ENCODE measurements at regions not wholly inside any gene's neighbourhood (a gene's known extent, or its start where the extent isn't known, plus 50 kb on each side); places are given as distances from the start of the nearest gene placed in this dataset.
"Not testable (repeated sequence)": the region's sequence is repeated elsewhere in the genome, so short reads cannot be mapped to it uniquely, and the experiment has no call there.

DNA sequence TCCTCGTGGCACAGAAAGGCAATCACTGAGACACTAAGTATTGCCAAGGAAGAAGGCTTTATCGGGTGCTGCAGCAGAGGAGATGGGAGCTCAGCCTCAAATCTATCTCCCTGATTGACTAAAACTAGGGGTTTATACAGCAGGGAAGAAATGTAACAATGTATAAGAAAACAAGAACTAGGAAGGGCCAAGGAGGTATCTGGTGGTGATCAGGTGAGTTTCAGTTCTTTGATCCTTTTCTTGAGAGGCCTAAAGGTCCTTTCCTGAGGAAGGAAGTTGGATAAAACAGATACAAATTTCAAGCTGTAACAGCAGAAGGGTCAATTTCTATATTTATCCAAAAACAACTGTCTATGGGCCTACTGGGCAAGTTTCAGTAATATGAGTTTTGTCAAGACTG is 212.4 kb downstream of the COPRS start:
- 86 to 88% (median 86%) methylated on average over 2 of the region's 2 CpGs for WGBS, 3 donors
- no peaks in the 10 kb centered on the region for H3K4me1 ChIP-seq
- H3K9me3 ChIP-seq = peaks cover 9% of the 10 kb centered on the region
- ATAC-seq = no peak
- H3K27ac ChIP-seq = no peak overlapping the region
- intact Hi-C loops (cut with DNase I) = no loop called here
- H3K4me3 ChIP-seq = no peak overlapping the region
- H3K36me3 ChIP-seq (ENCODE audit: insufficient read depth in 1 of 2, low read depth in 1 of 2) = no peaks in the 10 kb centered on the region
- H3K27me3 ChIP-seq (ENCODE audit: insufficient read depth in 3 of 3, low read length in 2 of 3) = no peaks in the 10 kb centered on the region
- TF ChIP-seq, protein P1, sequence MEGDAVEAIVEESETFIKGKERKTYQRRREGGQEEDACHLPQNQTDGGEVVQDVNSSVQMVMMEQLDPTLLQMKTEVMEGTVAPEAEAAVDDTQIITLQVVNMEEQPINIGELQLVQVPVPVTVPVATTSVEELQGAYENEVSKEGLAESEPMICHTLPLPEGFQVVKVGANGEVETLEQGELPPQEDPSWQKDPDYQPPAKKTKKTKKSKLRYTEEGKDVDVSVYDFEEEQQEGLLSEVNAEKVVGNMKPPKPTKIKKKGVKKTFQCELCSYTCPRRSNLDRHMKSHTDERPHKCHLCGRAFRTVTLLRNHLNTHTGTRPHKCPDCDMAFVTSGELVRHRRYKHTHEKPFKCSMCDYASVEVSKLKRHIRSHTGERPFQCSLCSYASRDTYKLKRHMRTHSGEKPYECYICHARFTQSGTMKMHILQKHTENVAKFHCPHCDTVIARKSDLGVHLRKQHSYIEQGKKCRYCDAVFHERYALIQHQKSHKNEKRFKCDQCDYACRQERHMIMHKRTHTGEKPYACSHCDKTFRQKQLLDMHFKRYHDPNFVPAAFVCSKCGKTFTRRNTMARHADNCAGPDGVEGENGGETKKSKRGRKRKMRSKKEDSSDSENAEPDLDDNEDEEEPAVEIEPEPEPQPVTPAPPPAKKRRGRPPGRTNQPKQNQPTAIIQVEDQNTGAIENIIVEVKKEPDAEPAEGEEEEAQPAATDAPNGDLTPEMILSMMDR (IDR thresholded peaks at IDR 0.05) = no peak
- no peak for DNase-seq

DNA sequence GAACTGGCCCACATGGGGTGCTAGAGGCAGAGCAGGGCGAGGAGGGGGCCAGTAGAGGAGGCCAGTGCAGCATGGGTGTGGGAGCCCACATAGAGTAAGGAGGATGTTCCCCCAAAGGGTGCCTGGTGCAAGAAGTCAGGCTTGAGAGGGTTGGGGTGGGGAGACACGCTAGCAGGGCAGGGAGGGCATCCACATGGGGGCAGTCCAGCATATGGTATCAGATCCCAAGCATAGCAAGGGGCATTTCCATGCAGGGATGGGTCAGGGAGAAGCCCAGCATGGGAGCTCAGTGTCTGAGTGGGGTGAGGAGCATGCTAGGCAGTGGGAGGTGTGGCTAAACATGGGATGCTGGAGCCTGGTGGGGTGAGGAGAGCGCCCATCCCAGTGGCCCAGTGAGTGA is 213.7 kb downstream of the COPRS start:
- H3K4me3 ChIP-seq = no peak overlapping the region
- no peak for ATAC-seq
- intact Hi-C loops (cut with DNase I) = no loop called here
- no peaks in the 10 kb centered on the region for H3K36me3 ChIP-seq (ENCODE audit: insufficient read depth in 1 of 2, low read depth in 1 of 2)
- WGBS, 3 donors = 87 to 93% (median 88%) methylated on average over 3 of the region's 3 CpGs
- TF ChIP-seq, protein P1 (IDR thresholded peaks at IDR 0.05) = no peak
- H3K9me3 ChIP-seq = peaks cover 9% of the 10 kb centered on the region
- H3K27me3 ChIP-seq (ENCODE audit: insufficient read depth in 3 of 3, low read length in 2 of 3) = peaks cover 0 to 7% (median 0%) of the 10 kb centered on the region in 3 donors
- DNase-seq = no peak
- no peak overlapping the region for H3K27ac ChIP-seq
- H3K4me1 ChIP-seq = no peaks in the 10 kb centered on the region

DNA sequence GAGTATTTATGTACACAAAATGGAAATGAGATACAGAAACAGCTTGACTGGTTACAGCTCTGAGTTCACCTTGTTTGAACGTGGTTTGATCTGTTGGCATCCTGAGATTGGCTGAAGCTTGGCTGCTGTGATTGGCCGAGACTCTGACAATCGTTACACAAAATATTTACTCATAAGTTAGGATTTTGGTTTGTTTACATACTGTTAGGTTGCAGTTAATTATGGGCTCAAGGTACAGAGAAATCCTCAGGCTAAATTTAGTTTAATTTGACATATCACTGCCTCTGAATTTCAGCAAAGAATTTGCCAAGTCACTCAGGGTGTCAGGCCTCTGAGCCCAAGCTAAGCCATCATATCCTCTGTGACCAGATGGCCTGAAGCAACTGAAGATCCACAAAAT is 227.3 kb downstream of the COPRS start:
- TF ChIP-seq, protein P1 (IDR thresholded peaks at IDR 0.05) = no peak
- Histone ChIP-seq H3K4me3 (no peak overlapping the region), H3K27me3 (ENCODE audit: insufficient read depth in 3 of 3, low read length in 2 of 3) (peaks cover 0 to 6% (median 0%) of the 10 kb centered on the region in 3 donors), H3K36me3 (ENCODE audit: insufficient read depth in 1 of 2, low read depth in 1 of 2) (no peaks in the 10 kb centered on the region), H3K27ac (no peak overlapping the region), H3K4me1 (no peaks in the 10 kb centered on the region), H3K9me3 (no peaks in the 10 kb centered on the region)
- DNase-seq (no peak), ATAC-seq (no peak)
- WGBS, 3 donors = 63 to 75% (median 68%) methylated on average over 3 of the region's 3 CpGs
- intact Hi-C loops (cut with DNase I) = no loop called here

DNA sequence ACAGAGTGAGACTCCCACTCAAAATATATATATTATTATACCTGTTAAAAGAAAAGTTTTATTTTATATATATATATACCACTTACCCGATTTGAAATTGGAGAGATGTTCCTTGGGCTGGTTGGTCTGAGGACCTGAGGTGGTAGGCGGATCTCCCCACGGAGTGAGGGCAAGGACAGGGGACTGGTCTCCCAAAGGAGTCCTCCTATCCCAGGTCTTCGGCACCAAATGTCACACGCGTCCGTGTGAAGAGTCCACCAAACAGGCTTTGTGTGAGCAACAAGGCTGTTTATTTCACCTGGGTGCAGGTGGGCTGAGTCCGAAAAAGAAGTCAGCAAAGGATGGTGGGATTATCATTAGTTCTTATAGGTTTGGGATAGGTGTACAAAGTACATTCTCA is 228.2 kb downstream of the COPRS start:
- H3K4me3 ChIP-seq; H3K27ac ChIP-seq; DNase-seq; H3K4me1 ChIP-seq; H3K9me3 ChIP-seq; H3K36me3 ChIP-seq (ENCODE audit: insufficient read depth in 1 of 2, low read depth in 1 of 2); H3K27me3 ChIP-seq (ENCODE audit: insufficient read depth in 3 of 3, low read length in 2 of 3); ATAC-seq; intact Hi-C loops (cut with DNase I): not testable (repeated sequence)
- 86 to 95% (median 95%) methylated on average over 8 of the region's 8 CpGs for WGBS, 3 donors

DNA sequence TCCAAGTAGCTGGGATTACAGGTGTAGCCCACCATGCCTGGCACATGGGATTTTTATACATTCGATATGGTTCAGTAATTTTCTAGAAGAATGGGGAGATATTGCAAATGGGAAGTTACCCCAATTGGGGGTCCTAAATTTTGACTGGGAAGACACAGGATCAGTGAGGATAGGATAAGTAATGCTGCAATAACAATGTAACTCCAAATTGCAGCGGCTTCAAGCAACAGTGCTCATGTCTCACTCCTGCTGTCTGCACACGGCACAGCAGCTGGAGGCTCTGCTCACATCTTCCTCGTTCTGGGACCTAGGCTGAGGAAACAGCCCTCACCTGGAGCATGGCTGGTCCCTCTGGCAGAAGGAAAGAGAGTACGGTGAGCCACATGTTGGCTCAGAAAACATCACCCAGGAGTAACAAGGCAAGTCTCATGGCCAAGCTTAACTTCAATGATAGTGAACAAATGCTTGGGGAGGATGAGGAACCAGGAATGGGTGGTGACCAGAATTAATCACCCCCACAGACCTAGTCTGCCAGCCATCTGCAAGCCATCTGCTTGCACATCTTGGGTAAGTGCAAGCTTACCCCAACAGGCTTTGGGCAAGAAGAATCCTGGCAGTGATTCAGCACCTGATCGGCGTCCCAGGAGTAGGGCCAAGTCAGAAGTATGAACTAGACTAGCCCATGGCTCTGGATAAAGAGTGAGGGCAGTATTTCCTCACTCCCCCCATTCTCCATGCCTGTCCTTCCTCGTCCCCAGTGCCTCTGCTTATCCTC is 229.2 kb downstream of the COPRS start:
- peaks cover 0 to 6% (median 0%) of the 10 kb centered on the region in 3 donors for H3K27me3 ChIP-seq (ENCODE audit: insufficient read depth in 3 of 3, low read length in 2 of 3)
- no peak overlapping the region for H3K27ac ChIP-seq
- H3K36me3 ChIP-seq (ENCODE audit: insufficient read depth in 1 of 2, low read depth in 1 of 2) = no peaks in the 10 kb centered on the region
- H3K4me1 ChIP-seq = no peaks in the 10 kb centered on the region
- no peak overlapping the region for H3K4me3 ChIP-seq
- intact Hi-C loops (cut with DNase I) = no loop called here
- 60 to 65% (median 62%) methylated on average over 8 of the region's 8 CpGs for WGBS, 3 donors
- TF ChIP-seq, protein P1 (IDR thresholded peaks at IDR 0.05) = no peak
- ATAC-seq (no peak), DNase-seq (no peak)
- H3K9me3 ChIP-seq = peaks cover 14% of the 10 kb centered on the region

All from psoas muscle (tissue), 7 donors.